ENCODE measurements at regions not wholly inside any gene's neighbourhood (a gene's known extent, or its start where the extent isn't known, plus 50 kb on each side); places are given as distances from the start of the nearest gene placed in this dataset.

GRCh38 chr11:122478986-122479385 is 176.5 kb upstream of the UBASH3B start:
- Histone ChIP-seq H3K27ac (no peak overlapping the region), H3K4me1 (replicated peaks in 1 of 2) (no peaks in the 10 kb centered on the region), H3K4me3 (no peak overlapping the region)
- in situ Hi-C loops (cut with MboI; ENCODE audit: low pct_unique_long_range_greater_than_20kb in 2 of 9, low sequenced_read_pairs in 9 of 9, unreplicated experiment in 9 of 9), result loop anchor here in 1 of 9 experiments (25.0 kb wide), 1 partner anchor 367 kb away; the partner anchor contains the start of gene BLID
- 8 to 100% (median 83%) methylated on average over 1 to 2 of the region's 2 CpGs; no CpG with 5 or more reads in 3 of the 10 experiments for WGBS, 10 experiments
- peak in 1 of 8 experiments; percentile 71 for ATAC-seq (replicated peaks in 6 of 8)

GRCh38 chr11:122468965-122469364 is 186.6 kb upstream of the UBASH3B start:
- in situ Hi-C loops (cut with MboI; ENCODE audit: low pct_unique_long_range_greater_than_20kb in 2 of 9, low sequenced_read_pairs in 9 of 9, unreplicated experiment in 9 of 9), result no loop called here
- 39 to 100% (median 93%) methylated on average over 1 to 2 of the region's 2 CpGs for WGBS, 10 experiments
- H3K27ac ChIP-seq, result no peak overlapping the region
- H3K4me1 ChIP-seq (replicated peaks in 1 of 2), result no peaks in the 10 kb centered on the region
- no peak overlapping the region for H3K4me3 ChIP-seq
- no peak for ATAC-seq (replicated peaks in 6 of 8)

DNA sequence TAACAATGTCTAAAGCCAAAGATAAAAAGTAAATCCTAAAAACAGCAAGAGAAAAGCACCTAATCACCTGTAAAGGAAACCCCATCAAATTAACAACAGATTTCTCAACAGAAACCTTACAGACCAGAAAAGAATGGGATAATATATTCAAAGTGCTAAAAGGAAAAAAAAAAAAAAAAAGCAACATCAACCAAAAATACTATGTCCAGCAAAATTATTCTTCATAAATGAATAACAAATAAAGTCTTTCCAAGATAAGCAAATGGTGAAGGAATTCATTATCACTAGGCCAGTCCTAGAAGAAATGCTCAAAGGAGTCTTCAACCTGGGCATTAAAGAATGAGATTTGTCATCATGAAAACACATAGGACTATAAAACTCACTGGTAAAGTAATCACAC is 192.0 kb upstream of the UBASH3B start:
- Histone ChIP-seq H3K27ac (no peak overlapping the region), H3K4me1 (replicated peaks in 1 of 2) (no peaks in the 10 kb centered on the region), H3K4me3 (no peak overlapping the region)
- in situ Hi-C loops (cut with MboI; ENCODE audit: low pct_unique_long_range_greater_than_20kb in 2 of 9, low sequenced_read_pairs in 9 of 9, unreplicated experiment in 9 of 9), result no loop called here
- no peak for ATAC-seq (replicated peaks in 6 of 8)

- no peak for ATAC-seq (replicated peaks in 6 of 8)
- H3K27ac ChIP-seq, result no peak overlapping the region
- in situ Hi-C loops (cut with MboI; ENCODE audit: low pct_unique_long_range_greater_than_20kb in 2 of 9, low sequenced_read_pairs in 9 of 9, unreplicated experiment in 9 of 9), result no loop called here
- no peak overlapping the region for H3K4me3 ChIP-seq
- H3K4me1 ChIP-seq (replicated peaks in 1 of 2), result no peaks in the 10 kb centered on the region
- WGBS, 10 experiments, result 47 to 100% (median 70%) methylated on average over 1 to 3 of the region's 3 CpGs
These were observed 196.5 kb upstream of the UBASH3B start for GRCh38 chr11:122459064-122459463.

- Histone ChIP-seq H3K4me3 (no peak overlapping the region), H3K27ac (no peak overlapping the region), H3K4me1 (replicated peaks in 1 of 2) (no peaks in the 10 kb centered on the region)
- in situ Hi-C loops (cut with MboI; ENCODE audit: low pct_unique_long_range_greater_than_20kb in 2 of 9, low sequenced_read_pairs in 9 of 9, unreplicated experiment in 9 of 9), result no loop called here
- 38 to 100% (median 95%) methylated on average over 1 to 2 of the region's 2 CpGs; no CpG with 5 or more reads in 1 of the 10 experiments for WGBS, 10 experiments
- peak in 1 of 8 experiments; percentile 28 for ATAC-seq (replicated peaks in 6 of 8)
These were observed 201.9 kb upstream of the UBASH3B start for GRCh38 chr11:122453586-122453985.

DNA sequence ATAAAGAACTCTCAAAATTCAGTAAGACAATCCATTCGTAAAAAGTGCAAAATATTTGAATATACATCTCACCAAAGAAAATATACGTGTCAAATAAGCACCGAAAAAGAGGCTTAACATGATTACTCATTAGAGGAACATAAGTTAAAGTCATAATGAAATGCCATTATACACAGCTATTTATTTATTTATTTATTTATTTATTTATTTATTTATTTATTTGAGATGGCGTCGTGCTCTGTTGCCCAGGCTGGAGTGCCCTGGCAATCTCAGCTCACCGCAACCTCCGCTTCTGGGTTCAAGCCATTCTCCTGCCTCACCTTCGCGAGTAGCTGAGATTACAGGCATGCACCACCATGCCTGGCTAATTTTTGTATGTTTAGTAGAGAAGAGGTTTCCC is 203.6 kb upstream of the UBASH3B start:
- Histone ChIP-seq H3K4me3 (no peak overlapping the region), H3K4me1 (replicated peaks in 1 of 2) (no peaks in the 10 kb centered on the region), H3K27ac (no peak overlapping the region)
- WGBS, 10 experiments, result 70 to 100% (median 98%) methylated on average over 2 to 9 of the region's 9 CpGs; no CpG with 5 or more reads in 1 of the 10 experiments
- in situ Hi-C loops (cut with MboI; ENCODE audit: low pct_unique_long_range_greater_than_20kb in 2 of 9, low sequenced_read_pairs in 9 of 9, unreplicated experiment in 9 of 9), result no loop called here
- no peak for ATAC-seq (replicated peaks in 6 of 8)

- H3K4me3 ChIP-seq, result peak overlapping the region in 4 of 5 donors; percentile 12 to 43 (median 34)
- 0 to 17% (median 5%) methylated on average over 2 to 3 of the region's 3 CpGs for WGBS, 10 experiments
- in situ Hi-C loops (cut with MboI; ENCODE audit: low pct_unique_long_range_greater_than_20kb in 2 of 9, low sequenced_read_pairs in 9 of 9, unreplicated experiment in 9 of 9), result no loop called here
- peak; percentile 2 to 53 (median 28) for ATAC-seq (replicated peaks in 6 of 8)
- H3K27ac ChIP-seq, result peak overlapping the region; percentile 10 to 23
- H3K4me1 ChIP-seq (replicated peaks in 1 of 2), result peaks cover 20 to 22% of the 10 kb centered on the region in 2 donors
These were observed 213.9 kb upstream of the UBASH3B start for GRCh38 chr11:122441666-122442035.

DNA sequence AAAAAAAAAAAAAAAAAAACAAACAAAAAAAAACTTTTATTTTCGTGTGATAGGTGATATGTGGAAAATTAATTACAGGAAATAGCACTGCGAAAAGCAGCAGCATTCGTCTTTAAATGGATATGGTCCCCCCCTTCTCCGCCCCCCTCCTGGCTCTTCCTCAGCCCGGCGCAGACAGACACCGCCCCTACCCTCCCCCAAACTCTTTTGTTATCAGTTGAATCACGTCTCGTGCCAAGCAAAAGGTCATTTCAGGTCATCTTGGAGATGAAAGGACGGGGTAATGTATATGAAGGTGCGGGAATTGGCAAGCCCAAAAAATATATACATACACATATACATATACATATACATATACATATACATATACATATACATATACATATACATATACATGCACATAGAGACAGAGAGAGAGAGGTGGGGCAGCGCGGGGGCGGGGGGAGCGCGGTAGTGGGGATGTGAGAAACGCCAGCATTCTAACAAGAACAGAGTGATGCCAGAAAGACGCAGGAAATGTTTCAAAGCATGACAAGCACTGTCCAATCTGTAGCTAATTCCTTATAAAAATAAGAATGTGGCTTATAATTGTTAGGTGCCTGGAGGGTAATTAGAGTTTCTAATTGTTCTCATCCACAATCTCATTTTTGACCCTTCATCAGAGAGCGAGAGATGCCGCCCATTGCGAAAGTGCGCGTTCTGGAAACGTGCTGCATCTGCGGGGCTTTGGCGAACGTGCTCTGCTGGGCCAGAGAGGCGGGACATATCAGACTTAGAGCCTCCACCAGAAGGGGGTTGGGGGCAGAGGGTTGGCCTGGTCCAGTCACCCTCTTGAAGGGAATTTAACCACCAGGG is 214.5 kb upstream of the UBASH3B start:
- in situ Hi-C loops (cut with MboI; ENCODE audit: low pct_unique_long_range_greater_than_20kb in 2 of 9, low sequenced_read_pairs in 9 of 9, unreplicated experiment in 9 of 9), result no loop called here
- Histone ChIP-seq H3K4me3 (peak overlapping the region; percentile 12 to 43 (median 28)), H3K27ac (peak overlapping the region; percentile 18 to 65), H3K4me1 (replicated peaks in 1 of 2) (peaks cover 20 to 22% of the 10 kb centered on the region in 2 donors)
- peak; percentile 52 to 85 (median 60) for ATAC-seq (replicated peaks in 6 of 8)
- 0 to 14% (median 0%) methylated on average over 2 to 7 of the region's 28 CpGs; no CpG with 5 or more reads in 5 of the 10 experiments for WGBS, 10 experiments

- H3K27ac ChIP-seq, result peak overlapping the region; percentile 18 to 65
- peaks cover 21 to 22% of the 10 kb centered on the region in 2 donors for H3K4me1 ChIP-seq (replicated peaks in 1 of 2)
- peak; percentile 57 to 85 (median 78) for ATAC-seq (replicated peaks in 6 of 8)
- 0 to 40% (median 27%) methylated on average over 1 to 18 of the region's 29 CpGs; no CpG with 5 or more reads in 2 of the 10 experiments for WGBS, 10 experiments
- H3K4me3 ChIP-seq, result peak overlapping the region; percentile 12 to 43 (median 28)
- in situ Hi-C loops (cut with MboI; ENCODE audit: low pct_unique_long_range_greater_than_20kb in 2 of 9, low sequenced_read_pairs in 9 of 9, unreplicated experiment in 9 of 9), result no loop called here
These were observed 215.4 kb upstream of the UBASH3B start for GRCh38 chr11:122439866-122440810.

DNA sequence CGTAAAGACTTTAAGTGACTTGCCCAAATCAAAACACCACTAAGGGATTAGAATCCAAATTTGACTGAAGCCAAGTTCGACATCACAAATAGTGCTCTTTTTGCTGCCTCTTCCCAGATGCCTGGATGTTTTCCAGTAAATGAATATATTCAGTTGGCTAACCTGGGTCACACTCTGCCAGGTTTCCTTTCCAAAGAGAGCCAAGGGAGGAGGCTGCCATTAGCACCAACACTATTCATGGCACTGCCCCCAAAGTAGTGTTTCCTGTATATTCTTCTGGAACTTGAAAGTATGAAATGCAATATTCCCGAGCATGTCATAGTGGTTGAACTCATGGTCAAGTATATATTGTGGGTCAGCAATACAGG is 219.3 kb upstream of the UBASH3B start:
- Histone ChIP-seq H3K4me3 (no peak overlapping the region), H3K4me1 (replicated peaks in 1 of 2) (peaks cover 14 to 15% of the 10 kb centered on the region in 2 donors), H3K27ac (no peak overlapping the region)
- in situ Hi-C loops (cut with MboI; ENCODE audit: low pct_unique_long_range_greater_than_20kb in 2 of 9, low sequenced_read_pairs in 9 of 9, unreplicated experiment in 9 of 9), result no loop called here
- ATAC-seq (replicated peaks in 6 of 8), result no peak
- 0 to 100% (median 70%) methylated on average over 1 to 3 of the region's 3 CpGs; no CpG with 5 or more reads in 1 of the 10 experiments for WGBS, 10 experiments

DNA sequence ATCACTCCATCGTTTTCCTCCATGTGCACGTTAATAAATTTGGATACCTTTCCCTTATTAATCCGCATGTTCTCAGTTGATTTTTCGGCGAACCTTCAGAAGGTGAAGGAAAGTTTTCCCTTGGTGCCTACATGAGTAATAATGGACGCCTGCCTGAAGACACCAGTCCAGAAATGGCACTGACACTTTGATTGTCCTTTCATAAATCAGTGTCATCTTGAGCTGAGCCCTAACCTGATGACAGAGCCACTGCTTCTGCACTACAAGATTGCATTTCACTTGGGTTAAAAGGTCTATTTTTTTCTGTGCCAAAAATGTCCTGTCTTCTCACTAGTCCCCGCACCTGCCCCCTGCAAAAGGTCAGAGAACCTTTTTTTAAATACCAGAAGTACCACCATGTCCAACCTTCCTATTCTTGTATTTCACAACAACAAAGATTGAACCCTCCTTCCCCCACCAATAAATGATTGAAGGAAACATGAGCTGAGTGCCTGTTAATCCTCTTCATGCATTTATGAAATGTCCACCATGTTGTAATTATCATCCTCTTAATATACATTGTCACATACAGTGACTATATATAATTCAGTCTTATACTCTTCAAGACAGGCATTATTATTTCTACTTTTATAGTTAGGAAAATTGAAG is 219.9 kb upstream of the UBASH3B start:
- 70 to 100% (median 90%) methylated on average over 2 to 7 of the region's 7 CpGs for WGBS, 10 experiments
- H3K4me3 ChIP-seq, result no peak overlapping the region
- H3K4me1 ChIP-seq (replicated peaks in 1 of 2), result peaks cover 13 to 14% of the 10 kb centered on the region in 2 donors
- H3K27ac ChIP-seq, result no peak overlapping the region
- ATAC-seq (replicated peaks in 6 of 8), result no peak
- in situ Hi-C loops (cut with MboI; ENCODE audit: low pct_unique_long_range_greater_than_20kb in 2 of 9, low sequenced_read_pairs in 9 of 9, unreplicated experiment in 9 of 9), result no loop called here

DNA sequence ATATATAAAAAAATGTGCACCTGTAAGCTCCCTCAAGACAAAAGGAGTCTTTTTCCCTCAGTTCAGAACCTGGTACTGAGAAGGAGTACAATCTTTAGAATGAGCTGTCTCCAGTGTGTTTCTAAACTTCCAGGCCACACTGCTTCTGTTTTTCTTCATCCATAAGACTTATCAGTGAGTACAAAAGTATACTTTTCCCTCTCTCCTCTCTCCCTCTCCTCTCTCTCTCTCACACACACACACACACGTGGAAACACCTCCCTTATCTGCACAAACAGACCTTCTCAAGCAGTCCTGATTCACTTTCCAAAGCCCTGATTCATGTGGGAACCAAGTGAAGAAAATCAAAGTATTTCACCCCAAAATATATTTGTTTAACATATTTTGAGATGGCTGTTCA is 220.7 kb upstream of the UBASH3B start:
- 11 to 38% (median 33%) methylated on average over 1 of the region's 1 CpG; no CpG with 5 or more reads in 5 of the 10 experiments for WGBS, 10 experiments
- in situ Hi-C loops (cut with MboI; ENCODE audit: low pct_unique_long_range_greater_than_20kb in 2 of 9, low sequenced_read_pairs in 9 of 9, unreplicated experiment in 9 of 9), result no loop called here
- ATAC-seq (replicated peaks in 6 of 8), result no peak
- no peak overlapping the region for H3K4me3 ChIP-seq
- H3K4me1 ChIP-seq (replicated peaks in 1 of 2), result peaks cover 10 to 11% of the 10 kb centered on the region in 2 donors
- no peak overlapping the region for H3K27ac ChIP-seq
